Tibial nerve (tissue), 4 donors: ENCODE measurements at regions not wholly inside any gene's neighbourhood (a gene's known extent, or its start where the extent isn't known, plus 50 kb on each side); places are given as distances from the start of the nearest gene placed in this dataset.
"Not testable (repeated sequence)": the region's sequence is repeated elsewhere in the genome, so short reads cannot be mapped to it uniquely, and the experiment has no call there.

Experiments used
- EP300 ChIP-seq, 2 donors: sonication (generic); formaldehyde crosslinking; IDR thresholded peaks; one replicate each; pipeline ENCODE4 v1.6.1; 2017; ENCODE audit warnings: antibody characterized with exemption in 2 of 2, mild to moderate bottlenecking in 1 of 2
- POLR2A ChIP-seq, 2 donors: fragments of 450-650 bp; IDR thresholded peaks; one replicate each; pipeline ENCODE4 v1.6.1; 2017; ENCODE audit warnings: antibody characterized with exemption in 2 of 2, mild to moderate bottlenecking in 2 of 2, moderate library complexity in 2 of 2
- TF ChIP-seq, protein P1 (sequence below), 5 experiments: fragments of 200-600 bp in 3 of 5; fragments of 450-650 bp in 2 of 5; sonication (generic) in 3 of 5; IDR thresholded peaks; one replicate each; pipeline ENCODE4 v1.5.1; 2016 to 2019; ENCODE audit warnings: antibody characterized with exemption in 5 of 5, mild to moderate bottlenecking in 3 of 5, moderate library complexity in 2 of 5

DNA sequence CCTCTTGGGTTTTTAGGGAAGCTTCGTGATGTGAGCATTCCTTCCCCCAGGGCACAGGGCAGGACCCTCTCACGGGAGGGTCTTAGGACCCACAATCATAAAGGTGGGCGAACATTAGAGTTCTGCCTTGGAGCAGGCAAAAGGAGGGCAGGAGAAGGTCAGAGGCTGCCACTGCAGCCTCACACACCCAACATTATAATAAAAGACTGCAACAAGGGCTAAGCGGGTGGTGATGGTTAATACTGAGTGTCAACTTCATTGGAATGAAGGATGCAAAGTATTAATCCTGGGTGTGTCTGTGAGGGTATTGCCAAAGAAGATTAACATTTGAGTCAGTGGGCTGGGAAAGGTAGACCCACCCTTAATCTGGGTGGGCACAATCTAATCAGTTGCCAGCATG lies 206.6 kb upstream of the C2CD4B start:
- TF ChIP-seq, protein P1, sequence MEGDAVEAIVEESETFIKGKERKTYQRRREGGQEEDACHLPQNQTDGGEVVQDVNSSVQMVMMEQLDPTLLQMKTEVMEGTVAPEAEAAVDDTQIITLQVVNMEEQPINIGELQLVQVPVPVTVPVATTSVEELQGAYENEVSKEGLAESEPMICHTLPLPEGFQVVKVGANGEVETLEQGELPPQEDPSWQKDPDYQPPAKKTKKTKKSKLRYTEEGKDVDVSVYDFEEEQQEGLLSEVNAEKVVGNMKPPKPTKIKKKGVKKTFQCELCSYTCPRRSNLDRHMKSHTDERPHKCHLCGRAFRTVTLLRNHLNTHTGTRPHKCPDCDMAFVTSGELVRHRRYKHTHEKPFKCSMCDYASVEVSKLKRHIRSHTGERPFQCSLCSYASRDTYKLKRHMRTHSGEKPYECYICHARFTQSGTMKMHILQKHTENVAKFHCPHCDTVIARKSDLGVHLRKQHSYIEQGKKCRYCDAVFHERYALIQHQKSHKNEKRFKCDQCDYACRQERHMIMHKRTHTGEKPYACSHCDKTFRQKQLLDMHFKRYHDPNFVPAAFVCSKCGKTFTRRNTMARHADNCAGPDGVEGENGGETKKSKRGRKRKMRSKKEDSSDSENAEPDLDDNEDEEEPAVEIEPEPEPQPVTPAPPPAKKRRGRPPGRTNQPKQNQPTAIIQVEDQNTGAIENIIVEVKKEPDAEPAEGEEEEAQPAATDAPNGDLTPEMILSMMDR (IDR thresholded peaks at IDR 0.05) = not testable (repeated sequence)
- not testable (repeated sequence) for TF ChIP-seq POLR2A, EP300 (IDR thresholded peaks at IDR 0.05)
